CMK (cell line): ENCODE measurements at regions not wholly inside any gene's neighbourhood (a gene's known extent, or its start where the extent isn't known, plus 50 kb on each side); places are given as distances from the start of the nearest gene placed in this dataset.

Experiments
- DNase-seq: peaks from one replicate; pipeline ENCODE4 v3.0.0-alpha.2; 2010; ENCODE audit warnings: low read depth

DNA sequence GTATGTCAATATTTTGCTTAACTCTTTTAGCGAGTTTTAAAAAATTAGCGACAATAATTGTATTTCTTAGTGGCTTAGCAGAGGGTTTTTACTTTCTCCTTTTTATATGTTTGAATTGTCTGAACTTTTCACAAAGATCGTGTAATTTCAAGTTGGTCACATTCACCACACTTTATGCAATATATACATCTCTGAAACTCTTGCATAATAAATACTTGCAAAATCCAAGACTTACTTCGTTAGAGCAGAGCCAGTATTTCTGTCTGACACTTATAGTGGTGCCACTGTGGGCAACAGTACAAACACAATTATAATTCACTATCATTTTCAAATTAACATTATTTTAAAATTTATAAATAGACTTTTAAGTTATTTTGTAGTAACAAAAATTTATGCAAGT, 62.0 kb downstream of the SUCNR1 start:
- no peak for DNase-seq

DNA sequence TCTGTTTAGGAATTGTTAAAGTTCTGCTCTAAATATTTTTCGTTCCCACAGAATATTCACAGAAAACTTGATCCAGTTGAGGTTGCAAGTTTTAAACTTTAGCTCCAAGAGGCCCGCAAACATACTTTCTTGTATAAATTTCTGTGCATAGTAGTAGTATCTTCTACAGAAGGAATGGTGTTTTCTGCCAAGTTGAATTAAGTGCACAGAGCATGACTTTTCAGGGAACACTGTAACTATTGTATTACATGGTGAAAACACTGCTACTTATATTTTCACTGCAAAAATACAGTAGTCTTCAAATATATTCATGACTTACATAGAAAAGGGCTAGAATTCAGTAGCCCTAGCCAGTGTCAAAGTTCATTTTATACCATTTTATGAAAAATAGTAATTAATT, 67.0 kb downstream of the SUCNR1 start:
- DNase-seq: no peak

DNA sequence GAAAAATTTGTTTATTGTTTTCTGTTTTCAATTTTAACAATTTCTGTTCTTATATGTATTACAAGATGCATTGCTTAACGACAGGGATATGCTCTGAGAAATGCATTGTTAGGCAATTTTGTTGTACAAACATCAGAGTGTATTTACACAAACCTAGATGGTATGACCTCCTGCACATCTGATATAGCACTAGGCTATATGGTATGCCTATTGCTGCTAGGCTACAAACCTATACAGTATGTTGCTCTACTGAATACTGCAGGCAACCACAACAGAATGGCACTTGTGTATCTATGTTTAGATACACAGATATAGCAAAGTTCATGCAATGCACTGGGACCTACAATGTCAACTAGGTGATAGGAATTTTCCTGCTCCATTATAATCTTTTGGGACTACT, 70.1 kb downstream of the SUCNR1 start:
- no peak for DNase-seq

DNA sequence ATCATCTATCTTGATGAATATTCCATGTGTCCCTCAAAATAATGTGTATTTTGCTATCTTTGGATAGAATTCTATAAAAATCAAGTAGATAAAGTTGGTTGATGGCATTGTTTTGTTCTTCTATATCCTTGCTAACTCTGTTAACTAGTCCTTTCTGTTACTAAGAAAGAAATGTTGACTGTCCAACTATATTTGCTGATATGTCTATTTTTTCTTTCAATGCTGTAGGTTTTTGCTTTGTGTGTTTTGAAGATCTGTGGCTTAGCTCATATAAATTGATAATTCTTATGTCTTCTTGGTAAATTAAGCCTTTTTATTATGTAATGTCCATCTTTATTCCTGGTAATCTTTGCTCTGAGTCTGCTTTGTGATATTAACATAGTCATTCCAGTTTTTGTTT, 70.9 kb downstream of the SUCNR1 start:
- no peak for DNase-seq

DNA sequence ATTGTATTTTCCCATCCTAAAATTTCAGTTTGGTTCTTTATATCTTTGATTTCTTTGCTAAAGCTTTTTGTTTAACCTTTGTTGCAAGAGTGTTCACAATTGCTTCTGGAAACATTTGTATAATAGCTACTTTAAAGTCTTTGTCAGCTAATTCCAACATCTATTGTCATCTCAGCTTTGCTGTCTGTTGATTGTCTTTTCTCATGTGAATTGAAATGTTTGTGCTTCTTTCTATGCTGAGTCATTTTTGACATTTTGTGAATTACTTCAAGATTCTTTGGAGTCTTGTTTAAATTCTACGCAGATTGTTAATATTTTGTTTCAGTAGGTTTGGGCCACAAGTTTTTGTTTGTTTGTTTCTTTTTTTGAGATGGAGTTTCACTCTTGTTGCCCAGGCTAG, 73.2 kb downstream of the SUCNR1 start:
- no peak for DNase-seq

DNA sequence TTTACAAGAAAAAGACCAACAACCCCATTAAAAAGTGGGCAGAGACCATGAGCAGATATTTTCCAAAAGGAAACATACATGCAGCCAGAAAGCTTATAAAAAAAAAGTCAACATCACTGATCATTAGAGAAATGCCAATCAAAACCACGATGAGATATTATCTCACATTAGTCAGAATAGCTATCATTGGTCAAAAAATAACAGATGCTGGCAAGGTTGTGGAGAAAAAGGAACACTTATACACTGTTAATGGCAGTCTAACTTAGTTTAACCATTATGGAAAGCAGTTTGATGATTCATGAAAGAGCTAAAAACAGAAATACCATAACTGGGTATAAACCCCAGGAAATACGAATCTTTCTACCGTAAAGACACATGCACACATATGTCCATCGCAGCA, 76.3 kb downstream of the SUCNR1 start:
- DNase-seq: no peak

DNA sequence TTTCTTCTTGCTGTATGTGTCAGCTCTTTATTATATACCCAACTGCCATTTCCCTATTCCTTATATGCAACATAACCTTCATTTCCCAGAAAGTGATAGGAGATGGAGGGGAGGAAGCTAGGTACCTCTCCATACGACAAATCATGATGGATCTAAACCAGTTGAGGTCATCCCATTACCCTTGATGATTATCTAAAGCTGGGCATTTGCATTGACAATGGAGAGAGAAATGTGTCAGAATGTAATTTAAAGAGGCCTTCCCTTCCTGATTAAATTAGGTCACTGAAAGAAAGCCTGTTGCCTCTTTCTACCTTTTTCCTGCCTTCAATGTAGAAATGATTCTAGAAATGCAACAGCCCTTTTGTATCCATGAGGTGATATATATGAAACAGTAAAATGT, 81.9 kb downstream of the SUCNR1 start:
- no peak for DNase-seq

DNA sequence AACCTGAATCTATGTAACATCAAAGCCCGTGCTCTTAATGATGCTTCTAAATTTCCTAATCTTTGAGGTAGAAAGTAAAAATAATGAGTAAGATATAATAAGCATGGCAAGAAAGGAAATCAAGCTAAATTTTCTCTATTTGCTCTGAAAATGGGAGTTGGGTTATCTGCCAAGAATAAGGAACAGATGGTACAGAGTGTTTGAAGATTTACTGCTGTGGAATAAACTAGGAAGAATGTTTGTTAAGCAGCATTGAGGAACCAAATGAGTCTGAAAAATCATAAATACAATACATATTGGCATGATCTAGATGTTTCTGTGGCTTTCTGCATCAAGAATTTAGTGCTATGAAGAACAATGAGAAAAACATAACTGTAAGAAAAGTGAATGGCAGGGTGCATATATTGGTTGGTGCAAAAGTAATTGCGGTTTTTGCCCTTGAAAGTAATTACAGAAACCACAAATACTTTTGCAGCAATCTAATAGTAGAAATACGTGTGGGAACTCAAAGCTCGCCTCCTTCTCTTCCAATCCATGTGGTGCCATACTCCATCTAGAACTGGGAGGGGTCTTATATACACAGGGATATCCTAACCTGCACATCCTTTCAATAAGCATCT, 87.6 kb downstream of the SUCNR1 start:
- no peak for DNase-seq

DNA sequence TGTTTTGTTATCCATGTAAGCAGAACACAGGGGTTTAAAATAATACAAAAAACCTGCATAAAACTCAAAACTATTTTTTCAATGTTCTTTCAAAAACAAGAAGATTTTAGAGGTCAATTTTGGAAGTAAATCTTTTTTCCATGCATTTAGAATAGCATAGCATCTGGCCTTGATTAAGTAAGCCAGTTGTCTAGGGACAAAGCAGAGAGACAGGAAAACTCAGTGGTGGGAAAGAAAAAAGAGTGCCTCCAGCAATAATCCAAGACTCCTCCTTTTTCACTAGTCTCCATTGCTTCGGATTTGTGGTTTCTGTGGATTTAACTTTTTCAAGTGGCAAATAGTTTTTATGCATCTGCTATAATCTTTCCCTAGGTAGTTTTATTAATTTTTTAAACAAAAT, 88.9 kb downstream of the SUCNR1 start:
- DNase-seq: no peak

DNA sequence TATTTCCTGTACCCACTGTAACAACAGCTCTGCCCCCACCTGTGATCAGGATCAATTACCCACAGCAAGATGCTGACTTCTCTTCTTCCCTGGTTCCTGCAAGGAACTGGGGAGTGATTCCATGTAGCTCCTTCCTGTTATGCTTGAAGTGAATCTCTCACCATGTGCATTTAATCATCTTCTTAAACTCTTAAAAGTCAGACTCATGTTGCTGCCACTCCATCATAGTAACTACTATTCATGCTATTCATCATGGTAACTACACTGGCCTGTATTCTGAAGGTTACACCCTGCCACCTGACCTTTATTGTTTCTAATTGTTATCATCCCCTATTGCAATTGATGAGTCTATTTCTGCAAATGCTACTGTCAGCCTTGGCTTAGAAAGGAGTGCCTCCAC, 89.5 kb downstream of the SUCNR1 start:
- no peak for DNase-seq

DNA sequence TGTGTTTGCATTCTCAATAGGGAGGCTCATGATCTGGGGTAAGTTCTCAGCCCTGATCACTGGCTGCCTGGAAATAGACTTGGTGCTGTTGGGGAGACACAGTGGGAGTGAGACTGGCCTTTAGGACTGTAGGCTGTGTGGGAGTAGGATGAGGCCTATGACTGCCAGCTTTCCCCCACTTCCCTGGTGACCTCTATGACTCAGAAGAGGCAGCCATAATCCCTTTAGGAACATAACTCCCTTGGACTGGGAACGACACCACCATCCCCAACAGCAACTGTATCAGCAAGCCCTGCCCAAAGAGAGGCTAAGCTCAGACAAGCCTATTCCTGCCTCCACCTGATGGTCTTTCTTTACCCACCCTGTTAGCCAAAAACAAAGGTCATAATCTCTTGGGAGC, 91.3 kb downstream of the SUCNR1 start:
- DNase-seq: no peak

DNA sequence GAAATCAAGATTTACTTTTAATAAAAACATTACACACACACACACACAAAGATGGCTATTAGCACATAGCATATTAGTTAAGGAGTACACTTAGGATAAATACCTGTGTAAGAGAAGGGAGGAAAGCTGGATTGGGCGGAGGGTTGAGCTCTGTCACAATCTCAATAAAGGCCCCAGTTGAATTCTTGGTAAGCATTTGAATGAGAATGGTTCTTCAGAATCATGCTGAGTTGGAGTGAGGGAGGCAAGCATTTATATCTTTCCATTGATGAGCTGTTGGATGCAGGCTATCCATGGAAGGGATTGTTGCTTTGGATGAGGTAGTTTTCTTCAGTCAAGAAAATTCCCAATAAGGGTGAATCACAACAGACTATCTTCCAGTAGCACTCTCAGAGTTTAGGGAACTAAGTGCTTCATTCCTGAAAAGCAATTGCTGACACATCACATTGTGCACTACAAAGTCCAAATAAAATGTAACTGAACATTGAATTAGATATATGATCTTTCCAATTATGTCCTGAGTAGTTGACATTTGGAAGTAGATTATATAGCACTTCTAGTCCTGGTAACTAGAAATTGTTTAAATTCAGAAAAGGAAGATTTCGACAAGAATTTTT, 95.7 kb downstream of the SUCNR1 start:
- DNase-seq: no peak

DNA sequence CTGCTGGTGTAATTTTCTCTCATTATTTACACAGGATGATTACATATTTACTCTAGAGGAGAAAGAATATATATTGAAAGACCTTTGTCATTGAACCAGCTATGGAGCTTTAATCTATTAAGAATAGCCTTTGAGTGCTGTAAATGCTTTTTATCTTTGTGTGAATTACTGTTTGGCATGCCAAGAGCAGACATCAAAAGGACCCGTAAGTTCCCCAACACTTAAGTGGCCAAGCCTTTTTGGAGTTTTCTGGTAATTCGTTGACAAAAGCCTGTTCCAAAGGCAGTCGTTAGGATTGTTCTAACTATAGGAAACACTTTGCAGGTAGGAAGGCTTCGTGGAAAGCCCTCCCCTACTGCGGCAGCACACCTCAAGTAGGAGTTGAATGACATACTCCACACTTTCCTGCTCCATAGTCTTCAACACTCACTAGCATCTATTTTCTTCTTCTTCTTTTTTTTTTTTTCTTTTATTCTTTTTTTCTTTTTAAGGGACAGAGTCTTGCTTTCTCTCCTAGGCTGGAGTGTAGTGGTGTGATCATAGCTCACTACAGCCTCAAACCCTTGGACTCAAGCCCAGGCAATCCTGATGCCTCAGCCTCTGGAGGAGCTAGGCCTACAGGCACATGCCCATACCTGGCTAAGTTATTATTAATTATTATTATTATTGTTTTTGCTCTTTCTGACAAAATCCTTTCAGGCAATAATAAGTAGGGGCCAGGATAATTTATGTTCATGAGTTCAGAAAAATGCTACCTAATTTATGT, 98.6 kb downstream of the SUCNR1 start:
- DNase-seq: no peak

DNA sequence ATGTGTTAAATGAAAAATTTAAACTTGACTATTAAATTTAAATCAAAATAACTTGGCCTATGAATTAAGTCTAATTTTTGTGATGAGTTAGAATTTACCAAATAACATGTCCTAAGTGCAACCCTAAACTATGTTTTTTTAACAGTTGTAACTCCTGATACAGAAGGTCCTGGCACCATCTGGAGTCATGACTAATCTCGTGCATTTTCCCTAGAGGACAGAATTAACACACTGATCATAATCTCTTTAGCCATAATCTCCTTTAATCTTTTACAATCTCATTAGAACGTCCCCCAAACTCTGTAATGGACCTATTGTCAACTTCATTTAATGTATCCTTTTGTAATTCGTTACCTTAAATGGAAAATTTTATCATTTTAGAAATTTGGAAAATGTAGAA, 100.6 kb downstream of the SUCNR1 start:
- no peak for DNase-seq

DNA sequence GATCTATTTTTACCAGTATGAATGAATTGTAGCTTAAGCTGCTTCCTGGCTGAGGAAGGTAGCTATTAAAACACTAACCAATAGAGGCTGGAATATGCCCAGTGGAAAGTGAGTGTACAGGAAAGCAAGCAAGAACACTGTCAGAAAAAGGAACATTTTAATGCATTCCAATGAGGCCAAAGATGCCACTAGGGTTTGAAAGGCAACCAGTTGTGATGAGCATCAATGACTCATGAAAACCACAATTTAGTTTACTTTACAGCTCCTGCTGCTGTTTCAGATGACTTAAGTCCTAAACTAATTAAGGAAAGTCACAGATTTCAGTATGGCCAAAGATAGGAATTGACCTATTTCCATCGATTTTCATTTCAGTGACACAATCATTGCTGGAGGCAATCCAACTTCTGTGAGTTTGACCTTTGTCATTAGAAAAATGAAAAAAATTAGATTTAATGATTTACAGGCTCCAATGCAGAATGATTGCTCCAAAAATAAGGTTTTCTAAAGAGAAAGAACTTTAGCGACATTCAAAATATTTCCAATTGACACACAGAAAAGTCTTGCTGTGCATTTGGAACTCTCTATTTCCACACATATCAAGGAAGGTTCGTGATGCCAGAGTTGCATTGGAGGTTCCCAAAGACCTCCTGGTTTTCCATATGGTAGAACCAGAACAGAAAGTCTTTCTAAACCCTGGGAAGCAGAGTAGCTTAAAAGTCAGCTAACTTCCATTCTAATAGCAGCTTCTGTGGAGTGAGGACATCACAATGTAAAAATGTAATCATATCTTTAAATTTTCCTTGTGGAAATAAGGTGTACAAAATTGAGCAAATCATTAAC, 103.0 kb downstream of the SUCNR1 start:
- no peak for DNase-seq

DNA sequence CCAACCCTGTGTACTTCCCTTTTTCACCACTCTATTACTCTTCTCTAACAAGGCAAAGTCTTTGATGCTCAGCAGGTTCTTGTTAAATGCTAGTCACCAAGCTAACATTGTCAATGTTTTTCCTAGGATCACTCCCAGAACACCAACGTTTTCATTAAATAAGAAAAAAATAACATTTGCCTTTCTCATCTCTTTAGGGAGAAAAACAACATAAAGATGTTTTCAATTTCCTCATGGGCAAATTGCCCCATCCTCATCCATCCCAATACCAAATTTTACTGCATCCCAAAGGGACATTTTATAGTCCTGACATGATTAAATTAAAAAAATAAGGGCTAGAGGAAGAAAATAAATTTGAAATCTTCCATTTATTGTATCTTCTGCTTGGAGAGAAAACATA, 106.5 kb downstream of the SUCNR1 start:
- no peak for DNase-seq

DNA sequence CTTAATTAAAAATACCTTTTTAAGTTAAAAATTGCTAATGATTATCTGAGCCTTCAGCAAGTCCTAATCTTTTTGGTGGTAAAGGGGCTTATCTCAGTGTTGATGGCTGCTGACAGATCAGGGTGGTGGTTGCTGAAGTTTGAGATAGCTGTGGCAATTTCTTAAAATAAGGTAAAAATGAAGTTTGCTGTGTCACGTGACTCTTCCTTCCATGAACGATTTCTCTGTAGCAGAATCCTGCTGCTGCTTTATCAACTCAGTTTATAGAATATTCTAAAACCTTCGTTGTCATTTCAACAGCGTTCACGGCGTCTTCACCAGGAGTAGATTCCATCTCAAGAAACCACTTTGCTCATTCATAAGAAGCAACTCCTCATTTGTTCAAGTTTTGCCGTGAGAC, 110.1 kb downstream of the SUCNR1 start:
- no peak for DNase-seq

DNA sequence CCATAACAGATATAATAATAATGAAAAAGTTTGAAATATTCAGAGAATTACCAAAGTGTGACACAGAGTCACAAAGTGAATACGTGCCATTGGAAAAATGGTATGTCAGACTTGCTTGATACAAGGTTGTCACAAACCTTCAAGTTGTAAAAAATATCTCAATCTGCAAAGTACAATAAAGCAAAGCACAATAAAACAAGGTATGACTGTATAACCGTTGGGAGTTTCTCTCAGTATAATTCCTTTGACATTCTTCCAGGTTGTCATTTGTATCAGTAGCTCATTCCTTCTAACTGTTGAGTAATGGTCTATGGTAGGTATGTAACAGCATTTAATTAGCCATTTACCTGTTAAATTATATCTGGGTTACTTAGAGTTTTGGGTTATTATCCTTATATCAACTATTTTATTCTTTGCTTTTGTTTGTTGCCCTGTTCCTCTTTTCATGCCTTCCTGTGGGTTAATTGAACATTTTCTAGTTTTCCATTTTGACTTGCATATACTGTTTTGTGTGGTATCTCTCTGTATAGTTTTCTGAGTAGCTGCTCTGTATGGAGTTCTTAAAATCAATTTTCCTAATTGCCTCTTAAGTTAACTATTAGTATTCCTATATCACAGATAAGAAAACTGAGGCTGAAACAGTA, 112.5 kb downstream of the SUCNR1 start:
- no peak for DNase-seq

DNA sequence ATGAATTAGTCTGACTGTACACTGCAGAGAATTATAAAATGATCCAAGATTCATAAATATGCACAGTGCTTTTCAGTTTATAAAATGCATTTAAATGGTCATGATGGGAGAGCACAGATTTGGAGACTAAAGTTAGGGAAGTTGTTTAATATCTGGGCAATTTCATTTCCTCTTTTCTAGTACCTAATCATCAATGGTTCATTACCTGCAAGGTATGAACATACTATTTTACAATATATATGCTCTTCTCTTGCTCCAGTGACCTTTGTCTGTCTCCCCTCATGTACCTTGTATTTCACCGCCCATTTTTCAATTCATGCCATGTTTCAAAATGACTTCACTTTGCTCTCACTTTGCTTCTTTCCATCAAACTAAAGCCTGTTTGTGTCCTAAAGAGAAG, 114.5 kb downstream of the SUCNR1 start:
- DNase-seq: no peak

DNA sequence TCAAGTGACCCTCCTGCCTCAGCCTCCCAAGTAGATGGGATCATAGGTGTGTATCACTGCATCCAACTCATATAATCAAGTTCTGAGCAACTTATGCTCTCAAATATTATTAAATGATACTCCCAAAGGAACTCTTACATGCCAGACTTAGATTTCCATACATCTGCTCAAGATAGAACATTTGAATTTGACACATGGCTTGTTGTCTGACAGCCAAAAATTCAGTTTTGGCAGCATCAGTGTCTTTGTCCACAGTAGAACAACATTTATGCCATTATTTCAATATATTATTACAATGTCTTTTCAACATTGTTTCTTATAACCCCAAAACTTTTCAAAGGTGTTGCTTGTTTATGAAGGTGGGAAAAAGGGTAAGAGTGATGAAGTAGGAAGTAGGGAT, 116.2 kb downstream of the SUCNR1 start:
- no peak for DNase-seq

DNA sequence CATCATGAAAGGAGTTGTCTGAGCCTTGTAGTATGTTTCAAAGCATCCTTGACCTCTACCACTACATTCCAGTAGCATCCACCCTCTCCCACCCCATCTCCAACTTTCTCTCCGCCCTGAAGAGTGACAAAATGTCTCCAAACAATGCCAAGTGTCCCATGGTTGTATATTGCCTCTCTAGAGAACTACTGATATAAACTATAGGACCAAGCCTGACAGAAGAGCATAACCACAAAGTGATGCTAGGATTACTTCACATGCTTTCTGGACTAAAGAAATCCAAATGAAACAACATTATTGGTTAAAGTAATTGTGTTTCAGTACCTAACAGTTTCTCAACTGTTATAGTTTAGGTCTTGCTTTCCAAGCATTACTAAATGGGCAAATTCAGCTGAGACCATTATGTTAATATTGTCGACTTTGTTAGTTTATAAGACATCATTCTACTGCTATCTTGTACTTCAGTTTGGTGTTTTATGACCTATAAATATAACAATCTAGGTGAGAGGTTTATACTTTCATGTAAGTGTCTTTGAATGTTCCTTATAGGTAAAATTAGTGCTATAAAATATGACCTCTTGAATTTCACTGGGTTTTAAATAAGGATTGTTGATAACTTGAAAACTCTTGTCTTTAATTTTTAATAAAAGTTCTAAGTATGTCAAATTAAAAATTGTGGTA, 117.4 kb downstream of the SUCNR1 start:
- DNase-seq: no peak
